ENCODE measurements at regions not wholly inside any gene's neighbourhood (a gene's known extent, or its start where the extent isn't known, plus 50 kb on each side); places are given as distances from the start of the nearest gene placed in this dataset.

DNA sequence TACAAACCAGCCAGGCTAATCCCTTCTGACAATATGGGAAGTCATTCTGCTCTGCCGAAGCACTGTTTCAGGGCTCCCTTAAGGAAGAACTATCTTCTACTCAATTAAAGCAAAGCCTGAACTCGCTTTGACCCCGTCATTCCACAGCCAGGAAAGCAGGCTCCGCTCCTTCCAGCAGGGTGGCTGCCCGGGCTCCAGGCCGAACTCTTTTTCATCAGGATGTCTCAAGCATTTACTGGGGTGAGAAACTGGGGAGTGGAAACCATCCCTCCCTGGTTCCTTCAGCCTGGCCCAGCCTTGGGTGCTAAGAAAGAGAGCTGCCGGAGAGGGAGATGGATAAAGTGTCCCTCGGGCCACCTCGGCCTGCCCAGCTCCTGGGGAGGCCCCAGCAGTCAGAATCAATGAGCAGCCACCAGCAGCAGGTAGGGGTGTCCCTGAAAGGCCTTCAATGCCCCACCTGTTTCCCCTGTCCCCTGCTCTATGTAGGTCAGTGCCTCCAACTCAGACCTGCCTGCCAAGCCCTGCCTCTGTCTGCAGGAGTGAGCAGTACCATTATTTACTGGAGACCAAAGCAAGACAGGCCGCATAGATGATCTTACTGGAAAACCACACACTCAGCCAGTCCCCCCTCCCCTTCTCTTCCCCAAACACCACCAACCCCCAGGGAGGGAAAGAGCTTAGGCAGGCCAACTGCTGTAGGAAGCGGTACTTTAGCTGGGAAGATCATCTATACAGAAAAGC is 225.6 kb upstream of the TLE3 start:
- no peak for DNase-seq (ENCODE audit: low spot score)

DNA sequence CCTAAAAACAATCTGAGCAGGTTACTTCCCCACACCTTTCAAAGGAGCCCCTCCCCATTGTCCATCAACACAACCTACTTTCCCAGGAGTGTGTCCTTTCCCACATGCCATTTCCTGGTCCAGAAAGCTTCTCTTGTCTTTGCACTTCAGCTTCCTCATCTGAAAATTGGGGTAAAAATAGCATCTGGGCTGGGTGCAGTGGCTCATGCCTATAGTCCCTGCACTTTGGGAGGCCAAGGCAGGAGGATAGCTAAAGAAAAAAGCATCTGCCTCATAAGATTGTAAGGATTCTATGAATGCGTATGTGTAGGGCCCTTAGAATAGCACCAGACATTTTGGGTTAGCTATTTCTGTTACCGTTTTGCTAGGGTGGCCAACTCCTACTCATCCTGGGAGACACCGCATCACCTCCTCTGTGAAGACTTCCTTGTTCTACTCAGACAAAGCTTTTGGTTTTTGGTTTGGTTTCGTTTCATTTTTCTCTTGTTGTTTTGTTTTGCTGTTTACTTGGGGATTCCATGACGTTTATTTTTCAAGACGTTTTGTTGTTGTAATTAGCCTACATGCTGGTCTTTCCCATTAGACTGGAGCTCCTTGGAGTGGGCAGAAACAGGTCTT is 224.4 kb upstream of the TLE3 start:
- no peak for DNase-seq (ENCODE audit: low spot score)

DNA sequence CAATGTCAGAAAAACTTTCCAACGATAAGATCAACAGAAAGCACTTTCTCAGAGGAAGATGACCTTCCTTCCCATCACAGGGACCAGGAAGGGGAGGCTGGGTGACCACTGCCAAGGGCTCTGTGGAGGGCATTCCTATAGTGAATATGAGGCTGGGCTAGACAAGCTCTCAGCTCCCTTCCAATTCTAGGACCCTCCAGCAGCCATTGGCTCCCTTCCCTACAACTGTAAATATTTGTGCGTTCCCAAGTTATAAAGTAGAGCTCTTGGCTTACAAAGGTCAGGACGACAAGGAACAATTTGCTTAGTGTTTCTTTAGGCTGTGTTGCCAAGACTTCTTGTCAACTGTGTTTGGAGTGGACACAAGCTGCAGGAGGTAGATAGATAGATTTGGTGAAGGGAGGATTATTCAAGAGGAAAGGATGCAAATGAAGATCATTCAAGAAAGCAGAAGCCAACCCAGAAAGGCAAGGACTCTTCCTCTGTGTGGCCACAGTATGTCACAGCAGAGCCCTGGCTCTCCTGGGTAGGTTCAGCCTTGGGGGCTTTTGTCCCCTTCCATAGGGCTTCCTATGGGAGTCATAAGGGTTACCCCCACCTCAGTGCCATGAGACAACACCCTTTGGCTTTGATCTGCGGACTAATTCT is 223.6 kb upstream of the TLE3 start:
- DNase-seq (ENCODE audit: low spot score), result peak; percentile 19

DNA sequence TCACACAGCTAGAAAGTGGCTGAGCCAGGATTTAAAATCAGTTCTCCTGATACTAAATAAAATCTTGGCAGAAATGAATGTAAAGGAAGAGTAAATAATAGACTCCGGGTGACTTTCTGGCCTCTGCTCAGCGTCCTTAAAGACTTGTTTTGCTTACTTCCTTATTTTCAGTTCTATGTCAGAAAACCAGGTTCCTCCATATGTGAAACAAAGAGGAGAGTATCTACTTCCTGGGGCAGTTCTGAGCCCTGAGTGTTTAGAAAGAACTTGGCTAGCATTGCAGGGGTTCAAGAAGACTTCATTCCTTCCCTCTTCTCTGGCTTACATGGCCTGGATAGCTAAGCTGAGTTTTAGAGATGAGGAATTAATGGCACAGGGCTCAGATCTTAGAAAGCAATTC is 222.8 kb upstream of the TLE3 start:
- DNase-seq (ENCODE audit: low spot score), result peak; percentile 39

DNA sequence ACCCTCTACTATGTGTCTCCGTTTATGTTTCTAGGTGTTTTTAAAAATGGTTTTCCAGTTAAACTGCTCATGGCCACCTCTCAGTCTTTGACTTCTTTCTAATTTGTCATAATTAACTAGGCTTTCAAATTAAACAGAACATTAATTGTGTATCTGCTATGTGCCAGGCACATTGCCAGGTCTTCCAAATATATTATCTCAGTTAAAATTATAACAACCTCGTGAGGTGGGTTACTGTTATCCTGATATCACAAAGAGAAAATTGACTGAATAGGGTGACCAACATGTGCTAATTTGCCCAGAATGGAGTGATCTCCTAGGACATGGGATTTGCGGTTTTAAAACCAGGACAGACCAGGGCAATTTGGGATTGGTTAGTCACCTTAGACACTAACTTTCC is 222.4 kb upstream of the TLE3 start:
- no peak for DNase-seq (ENCODE audit: low spot score)

DNA sequence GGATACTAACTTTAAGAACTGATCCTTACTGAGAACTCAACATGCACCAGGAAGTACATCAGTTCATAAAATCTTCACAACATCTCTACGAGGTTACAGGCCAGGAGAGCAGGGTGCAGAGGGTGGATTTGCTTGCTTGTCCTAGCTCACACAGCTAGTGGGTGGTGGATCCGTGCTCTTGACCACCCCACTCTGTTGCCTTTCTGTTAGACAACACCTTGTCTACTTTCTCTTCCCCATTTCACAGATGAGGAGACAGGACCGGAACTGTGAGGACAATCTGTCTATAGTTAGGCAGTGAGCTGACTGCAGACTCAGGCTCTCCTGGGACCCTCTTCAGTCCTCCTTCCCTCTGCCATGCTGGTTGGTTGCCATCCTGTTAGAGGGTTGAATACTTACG is 221.7 kb upstream of the TLE3 start:
- peak; percentile 72 for DNase-seq (ENCODE audit: low spot score)

DNA sequence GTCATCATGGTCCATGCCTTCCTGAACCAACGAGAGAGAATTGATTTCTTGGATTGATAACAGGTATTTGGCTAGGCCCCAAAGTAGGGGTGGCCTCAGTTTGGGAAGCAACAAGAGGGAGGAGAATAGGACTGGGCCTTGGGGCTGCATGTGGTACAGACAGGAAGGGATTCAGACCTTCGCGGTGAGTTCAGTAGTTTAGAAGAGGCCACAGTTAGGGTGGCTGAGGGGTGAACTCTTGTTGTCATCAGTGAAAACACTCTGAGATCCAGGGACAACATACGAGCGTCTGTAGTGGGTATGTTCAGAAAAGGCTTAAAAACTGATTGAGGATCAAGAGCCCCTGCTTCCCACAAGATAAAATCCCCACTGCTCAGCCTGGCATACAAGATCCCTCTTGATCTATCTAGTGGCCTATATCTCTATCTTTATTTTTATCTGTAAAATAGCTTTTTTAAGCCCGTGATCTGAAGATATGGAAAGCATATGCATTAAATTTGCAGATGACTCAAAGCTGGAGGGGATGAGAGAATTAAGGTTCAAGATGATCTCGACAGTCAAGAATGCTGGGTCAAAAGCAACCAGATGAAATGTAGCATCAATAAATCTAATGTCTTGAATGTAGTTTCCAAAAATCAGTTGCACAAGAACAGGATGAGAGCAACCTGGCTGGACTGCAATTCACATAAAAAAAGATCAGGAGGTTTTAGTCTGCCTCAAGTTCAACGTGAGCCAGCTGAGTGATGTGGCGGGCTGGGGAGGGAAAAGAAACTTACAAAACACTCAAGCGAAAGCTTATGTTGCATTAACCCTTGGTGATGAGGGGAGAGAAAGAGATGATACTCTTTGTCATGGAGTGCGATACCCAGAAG is 221.1 kb upstream of the TLE3 start:
- no peak for DNase-seq (ENCODE audit: low spot score)

DNA sequence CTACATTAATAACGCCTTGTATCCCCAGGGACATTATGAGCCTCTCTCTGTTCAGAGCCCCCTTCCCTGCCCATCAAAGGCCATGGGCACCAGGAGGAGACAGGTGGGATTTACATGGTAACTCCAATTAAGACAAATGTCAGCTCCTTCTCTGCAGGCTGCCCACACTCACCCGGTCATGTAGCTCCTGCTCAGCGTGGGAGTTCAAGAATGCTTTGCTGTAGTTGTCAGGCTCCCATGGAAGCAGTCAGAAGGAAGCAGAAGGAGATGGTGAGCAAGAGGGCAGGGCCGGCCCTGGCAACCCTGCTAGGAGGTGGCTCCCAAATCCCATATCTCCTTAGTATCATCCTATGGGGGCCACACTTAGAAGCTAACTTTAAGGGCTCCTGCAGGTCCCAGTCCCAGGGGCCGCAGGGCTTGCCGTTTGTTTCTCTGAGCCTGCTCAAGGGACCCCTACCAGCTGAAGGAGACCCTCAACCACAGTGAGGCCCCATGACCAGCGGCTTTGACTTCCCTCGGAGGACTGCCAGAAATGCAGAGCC is 218.4 kb upstream of the TLE3 start:
- no peak for DNase-seq (ENCODE audit: low spot score)

DNA sequence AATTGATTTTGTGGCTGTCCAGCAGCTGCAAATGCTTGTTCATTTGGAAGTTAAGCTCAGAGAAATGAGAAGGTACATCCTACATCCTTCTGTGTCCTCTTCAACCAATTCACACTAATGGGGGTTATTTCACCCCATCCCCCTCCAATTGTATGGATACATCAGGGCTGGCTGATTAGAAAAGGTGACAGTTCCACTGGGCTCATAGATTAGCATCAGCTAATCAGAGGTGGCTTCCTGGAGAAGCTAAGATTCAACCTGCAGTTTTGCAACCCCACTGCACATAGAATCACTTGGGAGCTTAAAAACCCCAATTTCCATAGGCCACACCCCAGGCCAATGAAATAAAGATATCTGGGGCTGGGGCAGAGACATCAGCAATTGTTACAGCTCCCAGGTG is 217.7 kb upstream of the TLE3 start:
- no peak for DNase-seq (ENCODE audit: low spot score)

DNA sequence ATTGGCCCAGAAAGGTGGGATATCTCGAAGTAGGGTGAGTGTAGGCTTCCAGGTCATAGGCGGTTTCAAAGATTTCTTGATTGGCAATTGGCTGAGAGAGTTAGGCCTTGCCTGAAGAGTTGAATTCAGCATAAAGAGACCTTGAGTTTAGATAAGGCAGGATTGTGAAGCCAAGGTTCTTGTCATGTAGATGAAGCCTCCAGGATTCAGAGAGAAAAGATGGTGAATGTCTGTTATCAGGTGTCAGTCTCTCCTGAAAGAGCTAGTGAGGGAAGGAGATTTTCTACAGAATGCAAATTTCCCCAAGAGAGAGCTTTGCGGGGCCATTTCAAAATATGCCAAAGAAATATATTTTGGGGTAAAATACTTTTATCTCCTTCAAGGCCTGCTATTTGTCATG is 217.0 kb upstream of the TLE3 start:
- no peak for DNase-seq (ENCODE audit: low spot score)

DNA sequence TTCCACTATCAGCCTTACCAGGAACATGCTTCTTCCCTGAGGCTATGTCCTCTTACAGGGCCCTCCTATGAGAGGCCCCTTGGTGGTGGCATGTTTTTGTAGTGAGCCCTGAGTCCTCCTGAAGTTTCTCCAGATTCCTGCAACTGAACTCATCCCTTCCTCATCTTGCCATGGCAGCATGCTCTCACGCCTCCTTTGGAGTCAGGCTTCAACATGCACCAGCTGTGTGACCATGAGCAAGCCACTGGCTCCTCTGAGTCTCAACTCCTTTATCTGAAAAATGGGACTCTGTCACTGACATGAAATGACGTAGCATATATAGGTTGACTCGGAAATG is 216.3 kb upstream of the TLE3 start:
- DNase-seq (ENCODE audit: low spot score), result no peak

DNA sequence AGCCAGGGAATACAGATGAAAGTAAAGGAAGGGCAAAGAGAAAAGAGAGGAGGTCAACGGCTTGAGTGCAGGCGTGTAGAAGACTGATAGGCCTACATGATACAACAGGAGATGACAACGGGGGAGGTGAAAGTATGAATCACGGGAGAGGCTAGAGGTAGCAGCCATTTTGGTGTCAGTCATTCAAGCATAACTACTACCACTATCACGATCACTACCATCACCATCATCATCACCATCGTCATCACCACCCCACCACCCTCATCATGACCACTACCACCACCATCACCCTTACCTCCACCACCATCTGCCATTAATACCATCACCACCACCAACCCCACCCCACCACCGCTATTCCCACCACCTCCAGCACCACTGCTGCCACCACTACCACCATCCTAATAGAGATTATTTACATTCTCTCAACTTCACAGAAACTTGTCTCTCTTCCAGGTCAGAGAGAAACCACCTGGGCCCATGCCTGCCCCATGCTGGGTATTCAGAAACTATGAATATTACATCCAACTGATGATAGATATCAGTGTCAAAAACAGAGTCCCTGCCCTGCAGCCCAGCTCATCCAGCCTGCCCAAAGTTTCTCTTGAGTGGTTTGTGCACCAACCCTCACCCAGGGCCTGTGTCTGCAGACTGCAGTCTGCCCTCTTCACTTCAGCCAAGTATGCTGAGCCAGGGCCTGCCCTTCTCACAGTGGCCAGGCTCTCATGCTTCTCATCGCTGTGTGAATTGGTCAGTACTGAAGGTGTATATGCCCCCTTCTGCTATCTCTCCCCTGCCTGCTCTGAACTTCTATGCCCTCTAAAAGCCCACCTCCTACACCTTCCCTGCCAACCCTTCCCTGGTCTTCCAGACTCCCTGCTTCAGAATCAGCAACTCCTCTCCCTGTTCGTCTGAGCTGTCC is 215.6 kb upstream of the TLE3 start:
- no peak for DNase-seq (ENCODE audit: low spot score)

DNA sequence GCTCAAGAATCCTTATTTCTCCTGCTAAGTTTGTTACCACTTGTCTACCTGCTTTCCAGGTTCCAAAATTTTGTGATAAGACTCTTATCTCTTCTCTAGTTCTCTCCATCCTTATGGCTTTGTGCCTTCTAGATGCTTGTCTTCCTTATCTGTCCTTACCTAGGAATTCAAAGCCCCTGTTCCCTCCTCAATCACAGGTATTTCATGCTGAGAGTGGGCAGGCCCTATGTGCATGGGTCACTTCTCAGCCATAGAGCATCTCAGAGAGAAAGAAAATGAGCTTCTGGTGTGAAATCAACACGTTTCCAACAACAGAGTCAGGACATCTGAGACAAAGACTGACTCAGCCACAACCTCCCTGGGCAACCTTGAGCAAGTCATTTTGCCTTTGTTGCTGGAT is 214.1 kb upstream of the TLE3 start:
- no peak for DNase-seq (ENCODE audit: low spot score)

DNA sequence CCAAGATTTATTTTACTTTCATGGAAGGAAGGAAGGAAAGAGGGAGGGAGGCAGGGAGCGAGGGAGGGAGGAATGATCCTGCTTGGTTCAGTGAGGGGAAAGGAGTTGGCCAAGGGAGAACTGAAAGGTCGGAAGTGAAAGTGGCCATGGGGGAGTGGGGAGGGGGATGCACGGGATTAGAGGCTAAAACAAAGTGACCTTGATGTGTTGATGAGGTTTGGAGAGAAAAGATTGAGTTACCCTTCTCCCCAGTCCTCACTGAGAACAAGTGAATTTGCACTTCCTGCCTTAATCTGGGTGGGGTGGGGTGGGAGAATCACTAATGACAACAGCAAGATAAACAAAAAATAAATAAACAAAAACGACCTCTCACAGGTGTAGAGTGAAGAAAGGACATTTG is 212.0 kb upstream of the TLE3 start:
- no peak for DNase-seq (ENCODE audit: low spot score)

DNA sequence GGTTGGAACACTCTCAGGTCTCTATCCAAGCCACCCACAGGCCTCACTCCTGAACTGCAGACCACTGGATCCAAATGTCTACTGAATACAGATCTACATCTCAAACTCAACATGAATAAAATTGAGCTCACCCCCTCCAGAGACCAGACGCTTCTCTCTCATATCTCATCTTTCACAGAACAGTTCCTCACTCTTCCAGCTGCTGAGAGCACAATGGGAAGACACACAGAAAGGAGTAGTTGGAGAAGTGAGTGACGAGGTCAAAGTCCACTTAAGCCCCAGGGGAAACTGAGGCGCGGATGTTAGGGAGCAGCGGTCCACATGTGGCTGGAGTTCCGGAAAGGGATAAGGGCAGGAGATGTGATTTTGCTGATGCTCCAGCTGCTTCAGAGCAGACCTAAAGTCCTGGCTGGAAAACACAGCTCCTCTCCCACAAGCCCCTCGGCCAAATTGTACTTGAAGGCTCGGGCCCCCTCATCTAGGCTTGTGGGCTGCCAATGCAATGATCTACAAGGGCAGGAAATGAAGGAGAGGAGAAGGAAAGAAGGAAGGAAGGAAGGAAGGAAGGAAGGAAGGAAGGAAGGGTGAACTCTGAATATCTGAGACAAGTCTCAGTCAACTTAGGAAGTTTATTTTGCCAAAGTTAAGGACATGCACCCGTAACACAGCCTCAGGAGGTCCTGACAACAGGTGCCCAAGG is 211.2 kb upstream of the TLE3 start:
- no peak for DNase-seq (ENCODE audit: low spot score)

DNA sequence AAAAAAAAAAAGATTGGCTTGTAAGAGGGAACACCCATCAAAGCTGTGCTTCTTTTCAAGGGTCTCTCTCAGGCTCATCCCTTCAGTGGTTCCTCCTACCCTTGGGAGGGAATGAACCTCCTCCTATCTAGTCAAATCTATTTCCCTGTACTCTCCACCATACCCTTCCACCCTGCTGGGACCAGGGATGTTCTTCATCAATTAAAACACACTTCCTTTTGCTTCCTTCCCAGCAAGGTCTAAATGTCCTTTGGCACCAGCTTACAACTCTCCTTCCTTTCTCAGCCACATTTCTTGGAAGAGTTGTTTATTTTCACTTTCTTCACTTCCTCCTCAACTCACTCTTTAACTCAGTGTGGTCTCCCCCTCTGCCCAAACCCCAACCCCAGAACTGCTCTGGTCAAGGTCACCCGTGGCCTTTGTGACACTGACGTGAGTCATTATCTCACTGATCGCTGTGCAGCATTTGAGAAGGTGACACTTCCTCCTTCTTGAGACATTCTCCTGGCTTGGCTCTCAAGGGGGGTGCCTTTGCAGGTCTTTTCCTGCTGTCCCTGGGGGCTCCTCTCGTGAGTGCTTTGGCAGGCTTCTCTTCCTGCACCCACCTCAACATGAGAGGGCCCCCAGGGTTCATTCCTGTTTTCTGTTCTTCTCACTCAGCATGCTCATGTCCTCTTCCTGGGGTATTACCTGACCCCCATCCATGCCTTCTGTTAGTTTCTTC is 210.5 kb upstream of the TLE3 start:
- DNase-seq (ENCODE audit: low spot score), result no peak

DNA sequence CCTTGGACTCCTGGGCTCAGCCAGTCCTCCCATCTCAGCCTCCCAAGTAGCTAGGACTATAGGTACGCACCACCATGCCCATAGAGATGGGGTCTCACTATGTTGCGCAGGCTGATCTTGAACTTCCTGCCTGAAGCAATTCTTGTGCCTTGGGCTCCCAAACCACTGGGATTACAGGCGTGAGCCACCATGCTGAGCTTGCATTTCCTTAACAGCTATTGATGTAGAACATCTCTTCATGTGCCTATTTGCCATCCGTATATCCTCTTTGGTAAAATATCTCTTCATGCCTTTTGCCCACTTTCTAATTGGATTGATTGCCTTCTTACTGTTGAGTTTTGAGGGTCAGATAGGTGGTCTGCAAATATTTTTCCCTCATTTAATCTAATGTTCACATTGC is 208.9 kb upstream of the TLE3 start:
- DNase-seq (ENCODE audit: low spot score), result no peak

DNA sequence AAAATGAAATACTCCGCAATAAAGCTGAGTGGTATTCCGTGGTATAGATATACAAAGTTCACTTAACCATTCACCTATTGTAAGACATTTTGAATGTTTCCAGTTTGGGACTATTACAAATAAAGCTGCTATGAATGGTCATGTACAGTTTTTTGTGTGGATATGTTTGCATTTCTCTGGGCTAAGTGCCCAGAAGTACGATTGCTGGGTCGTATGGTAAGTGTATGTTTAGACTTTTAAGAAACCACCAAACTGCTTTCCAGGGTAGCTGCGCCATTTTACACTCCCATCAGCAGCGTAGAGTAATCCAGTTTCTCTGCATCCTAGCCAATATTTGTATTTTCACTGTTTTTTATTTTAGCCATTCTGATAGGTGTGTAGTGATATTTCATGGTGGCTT is 208.4 kb upstream of the TLE3 start:
- no peak for DNase-seq (ENCODE audit: low spot score)

DNA sequence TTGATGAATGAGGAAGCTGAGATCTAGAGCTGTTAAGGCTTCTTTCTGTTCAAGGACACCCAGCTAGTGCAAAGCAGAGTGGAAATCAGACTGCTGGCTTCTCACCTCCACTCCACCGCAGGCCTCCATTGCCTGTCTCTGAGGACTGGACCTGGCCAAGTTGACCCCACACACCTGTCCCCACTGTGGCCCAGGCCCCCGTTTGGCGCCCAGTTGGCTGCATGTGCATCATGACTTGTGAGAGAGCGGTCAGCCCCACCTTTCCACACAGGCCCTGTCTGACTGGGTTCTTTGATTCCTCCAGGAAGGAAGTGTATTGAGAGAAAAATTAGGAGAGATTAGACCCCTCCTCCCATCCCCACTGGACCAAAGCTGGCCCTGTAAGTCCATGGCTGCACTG is 206.3 kb upstream of the TLE3 start:
- no peak for DNase-seq (ENCODE audit: low spot score)

DNA sequence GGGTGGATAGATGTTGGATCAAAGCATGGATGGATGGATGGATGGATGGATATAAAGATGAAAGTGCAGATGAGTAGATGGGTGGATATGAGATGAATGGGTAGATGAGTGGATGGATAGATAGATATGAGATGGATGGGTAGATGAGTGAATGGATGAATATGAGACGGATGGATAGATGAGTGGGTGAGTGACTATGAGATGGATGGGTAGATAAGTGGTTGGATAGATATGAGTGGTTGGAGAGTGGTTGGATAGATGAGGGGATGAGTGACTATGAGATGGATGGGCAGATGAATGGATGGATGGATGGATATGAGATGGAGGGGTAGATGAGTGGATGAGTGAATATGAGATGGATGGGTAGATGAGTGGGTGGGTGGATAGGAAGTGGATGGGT is 204.6 kb upstream of the TLE3 start:
- no peak for DNase-seq (ENCODE audit: low spot score)

All from NAMALWA (cell line).